NOMO-1 treated with DMSO at 0.1 percent for 48 hours (cell line): ENCODE measurements at regions not wholly inside any gene's neighbourhood (a gene's known extent, or its start where the extent isn't known, plus 50 kb on each side); places are given as distances from the start of the nearest gene placed in this dataset.
"Not testable (repeated sequence)": the region's sequence is repeated elsewhere in the genome, so short reads cannot be mapped to it uniquely, and the experiment has no call there.

Experiments used
- DNase-seq: peaks from one replicate; lab custom pipeline; 2025; ENCODE audit not compliant: unreplicated experiment; lab: John Stamatoyannopoulos, UW

DNA sequence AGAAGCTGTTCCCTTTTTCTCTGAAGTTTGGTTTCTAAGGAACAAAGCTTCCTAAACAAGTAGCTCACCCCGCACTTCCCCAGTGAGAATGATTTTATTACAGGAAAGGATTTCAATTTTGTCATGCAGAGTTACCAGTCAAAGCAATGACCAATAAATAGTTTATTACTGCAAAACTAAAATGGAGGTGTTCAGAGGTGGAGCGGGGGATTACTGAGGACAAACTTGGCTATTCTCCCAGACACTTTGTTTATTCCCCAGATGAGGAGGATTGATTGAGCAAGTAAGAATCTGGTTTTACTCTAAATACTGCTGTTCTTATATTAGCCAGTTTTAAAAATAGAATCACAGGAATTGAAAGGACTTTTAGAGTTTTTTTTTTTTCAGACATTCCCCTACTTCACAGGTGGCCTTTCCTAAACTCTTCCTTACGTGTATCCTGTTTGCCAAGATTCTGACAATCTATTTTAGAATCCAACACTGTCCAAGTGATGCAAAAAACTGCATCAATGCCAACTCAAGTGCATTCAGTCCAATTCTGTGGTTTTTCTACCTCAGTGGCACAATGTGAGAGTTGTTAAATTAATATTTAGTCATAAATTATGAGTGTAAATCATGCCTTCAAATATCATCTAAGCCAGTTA is 136.1 kb downstream of the TNFSF18 start:
- peak; percentile 26 for DNase-seq

GRCh38 chr1:172915271-172915670 is 135.5 kb downstream of the TNFSF18 start:
- DNase-seq = peak; percentile 16

DNA sequence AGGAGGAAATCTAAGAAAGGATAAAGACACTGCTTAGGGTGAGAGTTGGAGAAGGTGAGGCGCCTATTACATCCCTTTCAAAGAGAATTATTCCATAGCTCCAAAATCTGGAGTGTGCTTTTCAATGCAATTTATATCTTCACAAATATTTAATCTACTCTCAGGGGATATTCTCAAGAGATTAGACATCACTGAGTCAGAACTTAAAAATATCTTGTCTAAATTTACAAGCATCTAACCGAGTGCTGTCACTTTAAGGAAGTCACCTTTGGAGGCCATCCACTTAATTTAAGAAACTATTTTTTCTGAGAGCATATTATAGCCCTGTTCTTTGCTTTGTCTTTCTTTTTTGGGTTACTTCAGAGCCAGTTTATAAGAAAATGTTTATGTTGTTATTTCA is 134.6 kb downstream of the TNFSF18 start:
- no peak for DNase-seq

GRCh38 chr1:172917972-172918371 is 132.8 kb downstream of the TNFSF18 start:
- DNase-seq = no peak

DNA sequence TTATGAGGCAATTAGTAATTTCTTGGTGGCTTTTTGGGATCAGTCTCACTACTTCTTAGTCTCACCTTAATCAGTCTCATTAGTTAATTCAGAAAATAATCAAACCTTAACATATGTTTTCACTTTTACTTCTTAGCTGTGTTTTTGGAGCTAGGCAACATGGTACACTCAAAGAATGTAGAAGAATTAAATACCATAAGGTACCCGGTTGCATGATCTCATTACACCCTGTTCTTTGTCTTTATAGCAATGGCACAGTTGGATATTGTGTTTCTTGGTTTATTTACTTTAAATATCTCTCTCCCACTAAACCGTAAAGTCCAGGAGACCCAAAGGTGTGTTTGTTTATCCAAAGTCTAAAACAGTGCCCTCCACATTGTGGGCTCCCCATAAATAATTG is 132.3 kb downstream of the TNFSF18 start:
- no peak for DNase-seq

- no peak for DNase-seq
Measured at GRCh38 chr1:172926070-172926469, 124.7 kb downstream of the TNFSF18 start.

DNA sequence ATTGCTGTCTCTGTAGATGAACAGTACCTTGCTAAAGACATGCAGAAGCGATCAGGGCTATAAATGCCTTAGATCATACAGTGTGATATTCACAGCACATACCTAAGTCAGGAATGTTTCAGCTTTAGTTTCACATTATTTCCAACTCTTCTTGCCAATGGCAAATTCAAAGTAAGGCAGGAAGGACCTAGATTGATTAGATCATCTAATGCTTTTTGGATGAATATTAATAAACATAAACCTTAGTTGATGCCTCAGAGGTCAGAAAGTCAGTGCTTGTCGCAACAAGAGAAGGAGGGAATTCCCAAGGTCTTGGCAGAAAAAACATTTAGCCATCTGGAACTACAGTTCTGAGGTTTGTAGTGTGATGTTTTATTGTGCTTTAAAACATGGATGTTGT is 122.3 kb downstream of the TNFSF18 start:
- DNase-seq = no peak

- no peak for DNase-seq
Measured at GRCh38 chr1:172929006-172929405, 121.7 kb downstream of the TNFSF18 start.

- DNase-seq = no peak
Measured at GRCh38 chr1:172930142-172930541, 120.6 kb downstream of the TNFSF18 start.

DNA sequence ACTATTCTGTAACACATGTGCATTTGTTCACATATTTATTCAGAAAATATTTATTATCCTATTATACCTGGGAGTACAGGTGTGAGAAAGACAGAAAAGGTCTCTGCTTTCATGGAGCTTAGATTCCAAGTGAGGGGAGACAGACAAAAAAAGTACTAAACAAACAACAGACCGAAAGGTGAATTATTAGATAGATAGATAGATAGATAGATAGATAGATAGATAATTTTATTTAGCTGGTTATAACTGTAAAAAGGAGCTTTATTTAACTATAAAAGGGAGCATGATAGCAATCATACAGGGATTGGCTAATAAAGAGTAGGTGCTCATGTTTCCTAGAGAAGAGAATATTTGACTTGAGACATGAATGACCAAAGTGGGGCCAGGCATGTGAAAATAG is 119.4 kb downstream of the TNFSF18 start:
- DNase-seq = no peak

- no peak for DNase-seq
Measured at GRCh38 chr1:172931761-172932160, 119.0 kb downstream of the TNFSF18 start.

DNA sequence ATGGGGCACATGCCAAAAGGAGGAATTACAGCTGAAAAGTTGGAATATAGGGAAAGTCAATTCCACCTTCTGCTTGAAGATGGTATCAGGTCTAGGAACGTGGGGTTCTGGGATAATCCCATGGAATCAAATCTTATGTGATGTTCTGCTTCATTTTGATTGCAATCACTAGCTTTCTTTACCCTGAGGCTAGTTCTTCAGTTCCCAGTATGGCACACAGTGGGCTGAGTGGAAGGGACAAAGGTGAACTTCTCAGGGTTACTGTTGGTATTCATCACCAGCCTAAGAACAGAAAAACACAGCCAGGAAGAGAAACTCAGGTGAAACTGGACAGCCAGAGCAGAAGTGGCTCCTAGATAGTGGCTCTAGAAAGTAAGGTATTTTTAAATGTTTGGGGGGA is 117.8 kb downstream of the TNFSF18 start:
- no peak for DNase-seq

GRCh38 chr1:172934417-172934762 is 116.4 kb downstream of the TNFSF18 start:
- DNase-seq = no peak

GRCh38 chr1:172935062-172935592 is 115.6 kb downstream of the TNFSF18 start:
- DNase-seq = peak; percentile 37

GRCh38 chr1:172936088-172936645 is 114.6 kb downstream of the TNFSF18 start:
- DNase-seq = no peak

- no peak for DNase-seq
Measured at GRCh38 chr1:172938681-172939080, 112.1 kb downstream of the TNFSF18 start.

DNA sequence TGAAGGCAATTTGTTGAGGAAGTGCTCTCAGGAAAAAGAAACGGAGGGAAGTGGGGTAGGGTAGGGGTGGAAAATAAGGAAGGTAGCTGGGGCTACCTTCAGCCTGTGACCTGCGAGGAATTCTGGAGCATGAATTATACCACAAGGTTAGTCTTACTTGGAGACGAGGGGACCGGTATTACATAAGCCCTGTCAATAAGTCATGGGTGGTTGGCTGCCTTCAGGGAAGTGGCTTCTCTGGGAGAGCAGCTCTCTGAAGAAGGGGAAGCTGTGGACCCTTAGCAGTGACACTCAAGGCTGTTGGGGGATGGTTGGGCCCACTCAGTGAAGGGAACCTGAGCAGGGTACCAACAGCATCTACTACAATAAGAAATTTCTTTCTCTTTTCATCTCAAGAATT is 111.3 kb downstream of the TNFSF18 start:
- peak; percentile 41 for DNase-seq

DNA sequence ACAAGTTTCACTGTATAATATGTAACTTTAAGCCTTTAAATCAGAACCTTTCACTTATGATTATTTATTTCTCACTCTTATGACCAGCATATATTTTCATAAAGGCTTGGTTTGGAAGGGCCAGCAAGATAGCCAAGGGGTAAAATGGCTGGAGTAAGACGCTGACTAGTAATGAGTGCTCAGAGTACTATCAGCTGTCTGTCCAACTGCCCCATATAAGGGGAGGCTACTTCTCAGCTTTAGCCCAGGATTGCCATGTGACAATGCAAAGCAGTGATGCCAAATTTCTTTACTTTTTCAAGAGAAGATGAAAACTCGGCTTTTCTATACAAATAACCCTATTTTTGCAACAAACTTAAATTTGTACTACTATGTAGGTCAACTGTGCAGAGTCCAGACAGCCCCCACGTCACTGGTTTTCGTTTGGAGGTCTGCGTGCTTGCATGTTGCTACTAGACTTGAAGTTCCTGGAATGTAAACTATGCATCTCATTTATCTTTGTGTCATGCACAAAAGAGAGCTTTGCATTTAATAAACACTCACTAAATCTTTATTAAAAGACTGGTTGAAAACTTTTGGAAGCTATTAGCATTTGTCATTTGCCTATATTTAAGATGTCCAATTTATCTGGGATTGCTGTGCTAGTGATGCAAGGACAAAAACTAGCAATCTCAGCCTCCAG is 110.4 kb downstream of the TNFSF18 start:
- DNase-seq = no peak

DNA sequence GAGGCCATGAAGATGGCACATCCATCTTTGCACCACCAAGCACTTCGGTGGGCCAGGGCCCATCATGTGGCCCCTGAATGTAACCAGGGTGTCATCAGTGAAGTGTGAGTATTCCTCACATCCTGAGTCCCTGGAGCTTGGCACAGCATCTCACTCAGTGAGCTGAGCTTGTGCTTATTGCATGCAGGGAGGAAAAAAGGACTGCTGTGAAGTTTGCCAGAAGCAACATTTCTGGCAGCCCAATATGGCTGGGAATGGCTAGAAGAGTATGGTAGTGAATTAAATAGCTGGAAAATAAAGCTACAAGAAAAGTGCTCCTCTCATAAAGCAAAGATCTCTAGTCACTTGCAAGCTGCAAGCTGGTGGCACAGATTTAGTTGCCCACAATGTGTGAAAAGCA is 109.3 kb downstream of the TNFSF18 start:
- DNase-seq = no peak

DNA sequence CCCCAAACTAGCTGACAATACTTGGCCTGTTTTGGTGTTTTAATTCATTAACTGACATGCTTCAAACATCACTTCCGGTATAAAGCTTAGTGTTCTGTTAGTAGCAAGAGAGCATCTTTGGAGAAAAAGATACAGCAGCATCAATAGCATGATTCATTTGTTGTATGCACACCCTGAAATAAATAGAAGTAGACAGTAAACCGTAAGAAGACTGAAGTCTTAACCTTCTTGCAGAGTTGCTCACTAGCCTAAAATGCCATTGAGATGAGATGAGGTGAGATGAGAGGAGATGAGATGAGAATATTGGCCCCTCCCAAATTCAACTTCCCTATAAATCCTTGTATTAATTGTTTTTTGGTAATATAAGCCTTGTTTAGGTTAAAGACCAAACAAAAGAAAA is 108.8 kb downstream of the TNFSF18 start:
- no peak for DNase-seq

- not testable (repeated sequence) for DNase-seq
Measured at GRCh38 chr1:172943138-172943537, 107.6 kb downstream of the TNFSF18 start.

DNA sequence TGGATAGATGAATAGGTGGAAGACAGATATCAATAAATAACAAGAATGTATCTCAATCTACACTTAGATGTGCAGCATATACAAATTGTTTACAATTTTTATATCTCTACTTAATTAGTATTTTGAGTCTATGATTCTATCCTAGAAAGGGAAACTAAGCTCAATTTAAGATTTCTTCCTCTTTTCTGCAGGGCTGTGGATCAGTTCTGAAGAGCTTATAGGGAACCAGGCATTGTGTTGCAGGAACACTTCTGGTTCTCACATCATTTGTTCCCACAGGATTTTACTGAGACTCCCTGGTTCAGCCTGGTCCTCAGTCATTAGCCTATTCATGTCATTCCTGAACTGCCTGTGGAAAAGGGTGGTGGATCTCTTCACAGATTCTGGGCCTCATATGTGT is 105.8 kb downstream of the TNFSF18 start:
- DNase-seq = no peak
